Upper lobe of left lung (tissue), 6 donors: ENCODE measurements at regions not wholly inside any gene's neighbourhood (a gene's known extent, or its start where the extent isn't known, plus 50 kb on each side); places are given as distances from the start of the nearest gene placed in this dataset.

ENCODE experiments used
- ATAC-seq, 2 donors: fragments of 200-7000 bp; cut with Tn5 transposase; one replicate each; pipeline ENCODE4 v1.9.1; 2022; ENCODE audit warnings: mild to moderate bottlenecking in 2 of 2, moderate library complexity in 2 of 2; ENCODE audit not compliant: low FRiP score in 2 of 2
- DNase-seq, 2 donors: peaks; one replicate each; pipeline ENCODE4 v3.0.0-alpha.2; 2019 to 2020
- H3K27ac ChIP-seq, 4 donors: fragments of 200-600 bp; sonication (generic); one replicate each; pipeline ENCODE4 v1.5.1; 2016 to 2019
- H3K27me3 ChIP-seq, 4 donors: fragments of 200-600 bp; sonication (generic); one replicate each; pipeline ENCODE4 v1.5.1; 2017 to 2019
- H3K36me3 ChIP-seq, 4 donors: fragments of 200-600 bp; sonication (generic); one replicate each; pipeline ENCODE4 v1.5.1; 2016 to 2019
- H3K4me1 ChIP-seq, 4 donors: fragments of 200-600 bp; sonication (generic); one replicate each; pipeline ENCODE4 v1.5.1; 2018 to 2019
- H3K4me3 ChIP-seq, 4 donors: fragments of 200-600 bp; sonication (generic); one replicate each; pipeline ENCODE4 v1.5.1; 2017 to 2019; ENCODE audit warnings: mild to moderate bottlenecking in 2 of 4, moderate library complexity in 1 of 4
- H3K9me3 ChIP-seq, 4 donors: fragments of 200-600 bp; sonication (generic); one replicate each; pipeline ENCODE4 v1.5.1; 2018 to 2019
- CTCF ChIP-seq, 6 experiments: fragments of 450-650 bp in 4 of 6; fragments of 200-600 bp in 2 of 6; sonication (generic) in 2 of 6; IDR thresholded peaks; one replicate each; pipeline ENCODE4 v1.5.1; 2016 to 2019; ENCODE audit warnings: antibody characterized with exemption in 6 of 6
- EP300 ChIP-seq, 4 donors: sonication (generic); formaldehyde crosslinking; IDR thresholded peaks; one replicate each; pipeline ENCODE4 v1.5.1; 2017; ENCODE audit warnings: antibody characterized with exemption in 4 of 4, control low read depth in 2 of 4
- POLR2A ChIP-seq, 4 donors: fragments of 450-650 bp; IDR thresholded peaks; one replicate each; pipeline ENCODE4 v1.5.1; 2016 to 2017; ENCODE audit warnings: antibody characterized with exemption in 4 of 4, mild to moderate bottlenecking in 2 of 4
- POLR2AphosphoS5 ChIP-seq, 2 donors: sonication (generic); formaldehyde crosslinking; IDR thresholded peaks; one replicate each; pipeline ENCODE4 v1.5.1; 2017; ENCODE audit warnings: antibody characterized with exemption in 2 of 2
- WGBS, 2 donors: methylation state at CpG; one replicate each; pipeline ENCODE4 v1.1.5; 2017 to 2018; 5-methylcytosine and 5-hydroxymethylcytosine counted together
- donor health status: DM: no; HTN: no; CAD: no; lungs with moderate emphysema.
- donor health status: DM: no; HTN: yes; CAD: no; lungs with severe emphysema.

GRCh38 chr10:64007157-64007556 is 486.0 kb downstream of the REEP3 start:
- ATAC-seq (no peak), DNase-seq (no peak)
- Histone ChIP-seq H3K4me1 (no peaks in the 10 kb centered on the region), H3K27me3 (no peaks in the 10 kb centered on the region), H3K9me3 (peaks cover 0 to 7% (median 0%) of the 10 kb centered on the region in 4 donors), H3K27ac (no peak overlapping the region), H3K4me3 (no peak overlapping the region), H3K36me3 (no peaks in the 10 kb centered on the region)
- WGBS, 2 donors = 90 to 92% methylated on average over 8 of the region's 8 CpGs
- no peak for TF ChIP-seq EP300 (IDR thresholded peaks at IDR 0.05)
- no peak for TF ChIP-seq POLR2A (IDR thresholded peaks at IDR 0.05)
- TF ChIP-seq CTCF (IDR thresholded peaks at IDR 0.05) = no peak
- no peak for TF ChIP-seq POLR2AphosphoS5 (IDR thresholded peaks at IDR 0.05)

- Histone ChIP-seq H3K27me3 (no peaks in the 10 kb centered on the region), H3K36me3 (no peaks in the 10 kb centered on the region), H3K27ac (no peak overlapping the region), H3K4me1 (no peaks in the 10 kb centered on the region), H3K9me3 (peaks cover 0 to 7% (median 0%) of the 10 kb centered on the region in 4 donors), H3K4me3 (no peak overlapping the region)
- DNase-seq = no peak
- TF ChIP-seq CTCF (IDR thresholded peaks at IDR 0.05) (no peak), EP300 (IDR thresholded peaks at IDR 0.05) (no peak), POLR2AphosphoS5 (IDR thresholded peaks at IDR 0.05) (no peak), POLR2A (IDR thresholded peaks at IDR 0.05) (no peak)
- no peak for ATAC-seq
Measured at GRCh38 chr10:64010711-64011110, 489.5 kb downstream of the REEP3 start.

GRCh38 chr10:64011912-64012714 is 490.9 kb downstream of the REEP3 start:
- Histone ChIP-seq H3K36me3 (no peaks in the 10 kb centered on the region), H3K27me3 (no peaks in the 10 kb centered on the region), H3K9me3 (peaks cover 0 to 1% (median 0%) of the 10 kb centered on the region in 4 donors), H3K4me3 (no peak overlapping the region), H3K27ac (no peak overlapping the region), H3K4me1 (no peaks in the 10 kb centered on the region)
- no peak for TF ChIP-seq EP300 (IDR thresholded peaks at IDR 0.05)
- no peak for TF ChIP-seq POLR2A (IDR thresholded peaks at IDR 0.05)
- no peak for TF ChIP-seq POLR2AphosphoS5 (IDR thresholded peaks at IDR 0.05)
- no peak for TF ChIP-seq CTCF (IDR thresholded peaks at IDR 0.05)
- ATAC-seq = no peak
- WGBS, 2 donors = 46 to 69% methylated on average over 7 of the region's 7 CpGs
- no peak for DNase-seq

- DNase-seq = no peak
- Histone ChIP-seq H3K36me3 (no peaks in the 10 kb centered on the region), H3K27me3 (no peaks in the 10 kb centered on the region), H3K4me1 (no peaks in the 10 kb centered on the region), H3K9me3 (no peaks in the 10 kb centered on the region), H3K27ac (no peak overlapping the region), H3K4me3 (no peak overlapping the region)
- WGBS, 2 donors = 80 to 83% methylated on average over 1 of the region's 1 CpG
- TF ChIP-seq POLR2AphosphoS5 (IDR thresholded peaks at IDR 0.05) (no peak), CTCF (IDR thresholded peaks at IDR 0.05) (no peak), EP300 (IDR thresholded peaks at IDR 0.05) (no peak), POLR2A (IDR thresholded peaks at IDR 0.05) (no peak)
- no peak for ATAC-seq
Measured at GRCh38 chr10:64014281-64014680, 493.1 kb downstream of the REEP3 start.
